Suprapubic skin (tissue), 4 donors: ENCODE measurements at regions not wholly inside any gene's neighbourhood (a gene's known extent, or its start where the extent isn't known, plus 50 kb on each side); places are given as distances from the start of the nearest gene placed in this dataset.

Experiments
- DNase-seq, 2 donors: peaks; one replicate each; pipeline ENCODE4 v3.0.0-alpha.2; 2019; ENCODE audit warnings: low spot score in 2 of 2
- H3K27ac ChIP-seq: fragments of 200-600 bp; sonication (generic); one replicate; pipeline ENCODE4 v1.5.1; 2019
- H3K27me3 ChIP-seq: fragments of 200-600 bp; sonication (generic); one replicate; pipeline ENCODE4 v1.5.1; 2019
- H3K36me3 ChIP-seq: fragments of 200-600 bp; sonication (generic); one replicate; pipeline ENCODE4 v1.5.1; 2019
- H3K4me1 ChIP-seq: fragments of 200-600 bp; sonication (generic); one replicate; pipeline ENCODE4 v1.5.1; 2019
- H3K4me3 ChIP-seq: fragments of 200-600 bp; sonication (generic); one replicate; pipeline ENCODE4 v1.5.1; 2019; ENCODE audit warnings: mild to moderate bottlenecking
- H3K9me3 ChIP-seq: fragments of 200-600 bp; sonication (generic); one replicate; pipeline ENCODE4 v1.5.1; 2019
- CTCF ChIP-seq, 2 donors: fragments of 200-600 bp in 1 of 2; fragments of 450-650 bp in 1 of 2; sonication (generic) in 1 of 2; IDR thresholded peaks; one replicate each; pipeline ENCODE4 v1.5.1; 2016 to 2019; ENCODE audit warnings: antibody characterized with exemption in 2 of 2, mild to moderate bottlenecking in 1 of 2, moderate library complexity in 1 of 2
- EP300 ChIP-seq: sonication (generic); formaldehyde crosslinking; IDR thresholded peaks from one replicate; pipeline ENCODE4 v1.6.1; 2017; ENCODE audit warnings: antibody characterized with exemption
- POLR2A ChIP-seq, 2 donors: fragments of 450-650 bp; IDR thresholded peaks; one replicate each; pipeline ENCODE4 v1.6.1; 2017; ENCODE audit warnings: antibody characterized with exemption in 2 of 2, mild to moderate bottlenecking in 2 of 2, moderate library complexity in 2 of 2
- POLR2AphosphoS5 ChIP-seq, 3 donors: sonication (generic); formaldehyde crosslinking; IDR thresholded peaks; one replicate each; pipeline ENCODE4 v1.6.1; 2017; ENCODE audit warnings: antibody characterized with exemption in 3 of 3
- WGBS: methylation state at CpG from one replicate; pipeline ENCODE4 v1.1.5; 2018; 5-methylcytosine and 5-hydroxymethylcytosine counted together

- 91% methylated on average over 3 of the region's 3 CpGs for WGBS
- Histone ChIP-seq H3K4me3 (no peak overlapping the region), H3K4me1 (no peaks in the 10 kb centered on the region), H3K9me3 (peaks cover 4% of the 10 kb centered on the region), H3K27ac (no peak overlapping the region), H3K36me3 (no peaks in the 10 kb centered on the region), H3K27me3 (no peaks in the 10 kb centered on the region)
- no peak for TF ChIP-seq EP300
- TF ChIP-seq CTCF (IDR thresholded peaks at IDR 0.05), result no peak
- no peak for TF ChIP-seq POLR2A (IDR thresholded peaks at IDR 0.05)
- TF ChIP-seq POLR2AphosphoS5 (IDR thresholded peaks at IDR 0.05), result no peak
- no peak for DNase-seq
These were observed 2304.5 kb downstream of the MAT2B start for GRCh38 chr5:165809914-165810313.

GRCh38 chr5:165829504-165829903, 2324.1 kb downstream of the MAT2B start:
- H3K4me1 ChIP-seq, result no peaks in the 10 kb centered on the region
- H3K36me3 ChIP-seq, result no peaks in the 10 kb centered on the region
- H3K27ac ChIP-seq, result no peak overlapping the region
- no peaks in the 10 kb centered on the region for H3K27me3 ChIP-seq
- TF ChIP-seq POLR2A (IDR thresholded peaks at IDR 0.05) (no peak), POLR2AphosphoS5 (IDR thresholded peaks at IDR 0.05) (no peak), EP300 (no peak), CTCF (IDR thresholded peaks at IDR 0.05) (no peak)
- no peaks in the 10 kb centered on the region for H3K9me3 ChIP-seq
- WGBS, result 85% methylated on average over 6 of the region's 6 CpGs
- no peak overlapping the region for H3K4me3 ChIP-seq
- DNase-seq, result no peak

GRCh38 chr5:165834891-165835290, 2329.5 kb downstream of the MAT2B start:
- 62% methylated on average over 4 of the region's 4 CpGs for WGBS
- no peak overlapping the region for H3K27ac ChIP-seq
- no peaks in the 10 kb centered on the region for H3K9me3 ChIP-seq

GRCh38 chr5:165836046-165836445, 2330.6 kb downstream of the MAT2B start:
- Histone ChIP-seq H3K27me3 (no peaks in the 10 kb centered on the region), H3K4me1 (no peaks in the 10 kb centered on the region), H3K4me3 (no peak overlapping the region), H3K9me3 (no peaks in the 10 kb centered on the region), H3K27ac (no peak overlapping the region), H3K36me3 (no peaks in the 10 kb centered on the region)
- TF ChIP-seq POLR2A (IDR thresholded peaks at IDR 0.05) (no peak), POLR2AphosphoS5 (IDR thresholded peaks at IDR 0.05) (no peak), EP300 (no peak), CTCF (IDR thresholded peaks at IDR 0.05) (no peak)
- no peak for DNase-seq
- 81% methylated on average over 1 of the region's 1 CpG for WGBS

More at GRCh38 chr5:165834891-165835290, 2329.5 kb downstream of the MAT2B start:
- TF ChIP-seq POLR2AphosphoS5 (IDR thresholded peaks at IDR 0.05), result no peak
- no peak for TF ChIP-seq POLR2A (IDR thresholded peaks at IDR 0.05)
- no peak for TF ChIP-seq EP300
- TF ChIP-seq CTCF (IDR thresholded peaks at IDR 0.05), result no peak
- Histone ChIP-seq H3K4me1 (no peaks in the 10 kb centered on the region), H3K36me3 (no peaks in the 10 kb centered on the region), H3K27me3 (no peaks in the 10 kb centered on the region), H3K4me3 (no peak overlapping the region)
- DNase-seq, result no peak

GRCh38 chr5:165837286-165837685, 2331.9 kb downstream of the MAT2B start:
- Histone ChIP-seq H3K9me3 (no peaks in the 10 kb centered on the region), H3K4me1 (no peaks in the 10 kb centered on the region), H3K27me3 (no peaks in the 10 kb centered on the region), H3K36me3 (no peaks in the 10 kb centered on the region), H3K27ac (no peak overlapping the region), H3K4me3 (no peak overlapping the region)
- DNase-seq, result no peak
- 67% methylated on average over 2 of the region's 2 CpGs for WGBS
- TF ChIP-seq POLR2AphosphoS5 (IDR thresholded peaks at IDR 0.05), result no peak
- no peak for TF ChIP-seq EP300
- no peak for TF ChIP-seq CTCF (IDR thresholded peaks at IDR 0.05)
- no peak for TF ChIP-seq POLR2A (IDR thresholded peaks at IDR 0.05)
